Mesendoderm (in vitro differentiated cells): ENCODE measurements at regions not wholly inside any gene's neighbourhood (a gene's known extent, or its start where the extent isn't known, plus 50 kb on each side); places are given as distances from the start of the nearest gene placed in this dataset.
"Not testable (repeated sequence)": the region's sequence is repeated elsewhere in the genome, so short reads cannot be mapped to it uniquely, and the experiment has no call there.

Experiments used
- DNase-seq: peaks from one replicate; pipeline ENCODE4 v3.0.0; 2013
- H2AK5ac ChIP-seq: 2 replicates; pipeline ENCODE4 v1.6.1; 2013; ENCODE audit warnings: low read length, inconsistent platforms
- H2BK120ac ChIP-seq: 2 replicates; pipeline ENCODE4 v1.6.1; 2013; ENCODE audit warnings: low read depth, mild to moderate bottlenecking, low read length, moderate library complexity, mixed read lengths
- H2BK15ac ChIP-seq: replicated peaks from 2 replicates; pipeline ENCODE4 v1.6.1; 2013; ENCODE audit warnings: low read depth, mild to moderate bottlenecking, moderate library complexity
- H2BK5ac ChIP-seq: 2 replicates; pipeline ENCODE4 v1.6.1; 2013; ENCODE audit warnings: low read length, inconsistent platforms
- H3K18ac ChIP-seq: 2 replicates; pipeline ENCODE4 v1.6.1; 2013; ENCODE audit warnings: mild to moderate bottlenecking, low read length, mixed read lengths
- H3K23ac ChIP-seq: one replicate; pipeline ENCODE4 v1.6.1; 2013; ENCODE audit warnings: low read length
- H3K27ac ChIP-seq: 2 replicates; pipeline ENCODE4 v1.5.1; 2013; ENCODE audit warnings: low read depth, mild to moderate bottlenecking, inconsistent platforms, low read length, moderate library complexity
- H3K27me3 ChIP-seq: 2 replicates; pipeline ENCODE4 v1.6.1; 2013; ENCODE audit warnings: low read length, control low read depth, mild to moderate bottlenecking, inconsistent platforms; ENCODE audit not compliant: insufficient read depth, poor library complexity
- H3K36me3 ChIP-seq: 2 replicates; pipeline ENCODE4 v1.6.1; 2013; ENCODE audit warnings: low read length, inconsistent platforms; ENCODE audit not compliant: control insufficient read depth, insufficient read depth
- H3K4ac ChIP-seq: one replicate; pipeline ENCODE4 v1.6.1; 2013; ENCODE audit warnings: low read depth, mild to moderate bottlenecking, low read length, moderate library complexity
- H3K4me1 ChIP-seq: 2 replicates; pipeline ENCODE4 v1.6.1; 2013; ENCODE audit warnings: low read depth, low read length, inconsistent platforms; ENCODE audit not compliant: control insufficient read depth
- H3K4me2 ChIP-seq: 2 replicates; pipeline ENCODE4 v1.6.1; 2013; ENCODE audit warnings: low read length
- H3K4me3 ChIP-seq: 2 replicates; pipeline ENCODE4 v1.5.1; 2013; ENCODE audit warnings: mild to moderate bottlenecking, low read length
- H3K56ac ChIP-seq: one replicate; pipeline ENCODE4 v1.6.1; 2013; ENCODE audit warnings: low read length
- H3K79me1 ChIP-seq: 2 replicates; pipeline ENCODE4 v1.6.1; 2013; ENCODE audit warnings: low read length, inconsistent platforms
- H3K79me2 ChIP-seq: 2 replicates; pipeline ENCODE4 v1.6.1; 2013; ENCODE audit warnings: mild to moderate bottlenecking, low read length; ENCODE audit not compliant: control insufficient read depth, insufficient read depth
- H3K9ac ChIP-seq: 2 replicates; pipeline ENCODE4 v1.6.1; 2013; ENCODE audit warnings: low read length, inconsistent platforms
- H4K5ac ChIP-seq: one replicate; pipeline ENCODE4 v1.6.1; 2013; ENCODE audit warnings: low read length
- H4K8ac ChIP-seq: one replicate; pipeline ENCODE4 v1.6.1; 2013; ENCODE audit warnings: low read depth, mild to moderate bottlenecking, control low read depth, low read length, moderate library complexity
- WGBS: extraction: QIAGEN DNeasy Blood & Tissue Kit; methylation state at CpG from one replicate; pipeline ENCODE4 v1.1.7; 2013; ENCODE audit warnings: low lambda C conversion rate, missing lambda C conversion rate; ENCODE audit not compliant: insufficient coverage; ENCODE audit errors: extremely low coverage; 5-methylcytosine and 5-hydroxymethylcytosine counted together

DNA sequence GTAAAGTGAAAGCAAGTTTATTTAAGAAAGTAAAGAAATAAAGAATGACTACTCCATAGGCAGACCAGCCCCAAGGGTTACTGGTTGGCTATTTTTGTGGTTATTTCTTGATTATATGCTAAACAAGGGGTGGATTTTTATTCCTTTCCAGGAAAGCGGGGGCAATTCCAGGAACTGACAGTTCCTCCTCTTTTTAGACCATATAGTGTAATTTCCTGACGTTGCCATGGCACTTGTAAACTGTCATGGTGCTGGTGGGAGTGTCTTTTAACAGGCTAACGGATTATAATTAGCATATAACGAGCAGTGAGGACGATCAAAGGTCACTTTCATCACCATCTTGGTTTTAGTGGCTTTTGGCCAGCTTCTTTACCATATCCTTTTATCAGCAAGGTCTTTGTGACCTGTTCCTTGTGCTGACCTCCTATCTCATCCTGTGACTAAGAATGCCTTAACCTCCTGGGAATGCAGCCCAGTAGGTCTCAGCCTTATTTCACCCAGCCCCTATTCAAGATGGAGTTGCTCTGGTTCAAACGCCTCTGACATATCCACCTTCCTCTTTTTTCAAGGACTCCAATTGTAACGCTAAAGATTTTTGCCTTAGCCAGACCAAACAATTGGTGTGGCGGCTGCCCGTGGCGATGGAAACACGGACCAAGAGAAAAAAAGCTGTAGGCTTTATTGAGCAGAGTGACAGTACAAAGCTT is 103.8 kb downstream of the FAM72B start:
- H3K9ac ChIP-seq, H3K27ac ChIP-seq, H4K5ac ChIP-seq, H2AK5ac ChIP-seq, H3K36me3 ChIP-seq, H3K27me3 ChIP-seq, H3K4me2 ChIP-seq, H4K8ac ChIP-seq, H2BK15ac ChIP-seq, H3K4me1 ChIP-seq, H3K4ac ChIP-seq, H2BK5ac ChIP-seq, H3K79me1 ChIP-seq, H3K79me2 ChIP-seq, H3K23ac ChIP-seq, H3K56ac ChIP-seq, H3K4me3 ChIP-seq, H2BK120ac ChIP-seq, H3K18ac ChIP-seq: not testable (repeated sequence)
- DNase-seq: peak; percentile 69
- WGBS: no CpG with 5 or more reads among the region's 11 CpGs

DNA sequence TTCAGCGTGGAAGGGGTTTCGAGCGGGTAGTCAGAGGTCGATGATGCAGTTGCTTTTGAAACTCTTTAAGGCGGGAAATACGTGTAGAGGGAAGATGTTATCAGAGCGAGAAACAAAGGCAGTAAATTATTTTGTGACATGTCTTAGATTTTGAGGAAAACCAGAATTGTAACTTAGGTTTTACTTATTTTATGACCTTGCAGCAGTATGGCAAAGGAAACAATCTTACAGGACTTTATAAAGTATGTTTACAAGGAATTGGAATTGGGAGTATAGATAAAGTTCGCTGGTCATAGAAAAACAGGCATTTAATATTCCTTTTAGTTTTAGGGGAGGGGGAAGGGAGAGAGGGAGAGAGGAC is 103.3 kb downstream of the FAM72B start:
- H3K27me3 ChIP-seq, H3K27ac ChIP-seq, H3K9ac ChIP-seq, H2AK5ac ChIP-seq, H2BK5ac ChIP-seq, H2BK15ac ChIP-seq, H3K36me3 ChIP-seq, H3K79me1 ChIP-seq, H3K23ac ChIP-seq, H3K4me1 ChIP-seq, H3K56ac ChIP-seq, DNase-seq, H4K5ac ChIP-seq, H3K4ac ChIP-seq, H2BK120ac ChIP-seq, H3K4me2 ChIP-seq, H3K18ac ChIP-seq, H3K79me2 ChIP-seq, H3K4me3 ChIP-seq, H4K8ac ChIP-seq: not testable (repeated sequence)
- WGBS: no CpG with 5 or more reads among the region's 8 CpGs

DNA sequence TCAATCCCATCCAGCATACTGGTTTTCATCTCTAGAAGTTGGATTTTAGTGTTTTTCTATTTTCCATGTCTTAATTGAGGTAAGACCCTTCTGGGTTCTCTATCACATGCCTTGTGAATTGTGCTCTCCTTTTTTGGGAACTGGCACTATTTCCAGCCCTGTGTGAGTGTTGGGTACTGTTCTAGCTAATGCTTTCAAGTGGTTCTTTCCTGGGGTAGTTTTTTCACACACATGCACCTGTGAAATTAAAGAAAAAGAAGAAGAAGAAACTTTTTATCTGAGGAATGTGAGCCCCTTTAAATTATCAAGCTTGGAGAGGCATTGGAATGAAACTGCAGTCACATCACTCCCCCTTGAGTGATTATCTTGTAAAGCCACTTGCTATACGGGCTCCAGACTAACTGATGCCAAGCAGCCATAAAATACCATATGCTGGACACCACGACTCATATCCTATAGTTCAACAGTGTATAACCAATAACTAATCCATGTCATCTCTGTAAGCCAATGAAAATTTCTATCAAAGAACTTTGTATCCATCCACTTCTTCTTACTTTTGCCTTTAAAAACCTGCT is 102.4 kb downstream of the FAM72B start:
- H2AK5ac ChIP-seq, H3K23ac ChIP-seq, H3K9ac ChIP-seq, H3K56ac ChIP-seq, H3K36me3 ChIP-seq, H3K4me2 ChIP-seq, H3K4me3 ChIP-seq, H2BK15ac ChIP-seq, DNase-seq, H3K18ac ChIP-seq, H3K79me2 ChIP-seq, H3K4me1 ChIP-seq, H4K5ac ChIP-seq, H3K27ac ChIP-seq, H4K8ac ChIP-seq, H2BK120ac ChIP-seq, H3K27me3 ChIP-seq, H3K4ac ChIP-seq, H2BK5ac ChIP-seq, H3K79me1 ChIP-seq: not testable (repeated sequence)
- WGBS: no CpG with 5 or more reads among the region's 2 CpGs

DNA sequence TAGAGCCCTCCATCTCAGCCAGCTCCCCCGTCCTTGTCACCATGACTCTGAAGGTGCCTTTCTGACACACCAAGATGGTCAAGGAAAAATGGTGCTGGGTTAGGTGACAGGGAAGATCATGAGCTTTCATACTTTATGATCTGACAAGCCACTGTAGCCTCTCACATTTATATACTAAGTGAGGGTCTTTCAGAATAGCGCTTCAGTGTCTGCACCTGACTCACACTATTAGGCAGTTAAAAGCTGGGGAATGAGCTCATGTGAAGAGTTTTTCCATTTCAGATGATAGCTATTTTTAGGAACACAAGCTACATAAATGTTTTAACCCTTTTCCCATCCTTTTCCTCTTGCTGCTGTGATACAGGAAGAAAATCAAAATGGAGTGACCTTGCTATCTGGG is 101.1 kb downstream of the FAM72B start:
- H3K56ac ChIP-seq, H2BK120ac ChIP-seq, H3K4ac ChIP-seq, H4K5ac ChIP-seq, H3K23ac ChIP-seq, H3K27ac ChIP-seq, H3K79me1 ChIP-seq, H3K4me2 ChIP-seq, H3K79me2 ChIP-seq, H3K4me3 ChIP-seq, H2AK5ac ChIP-seq, H4K8ac ChIP-seq, H3K27me3 ChIP-seq, DNase-seq, H3K9ac ChIP-seq, H2BK15ac ChIP-seq, H3K36me3 ChIP-seq, H3K4me1 ChIP-seq, H2BK5ac ChIP-seq, H3K18ac ChIP-seq: not testable (repeated sequence)
- no CpG with 5 or more reads among the region's 2 CpGs for WGBS

DNA sequence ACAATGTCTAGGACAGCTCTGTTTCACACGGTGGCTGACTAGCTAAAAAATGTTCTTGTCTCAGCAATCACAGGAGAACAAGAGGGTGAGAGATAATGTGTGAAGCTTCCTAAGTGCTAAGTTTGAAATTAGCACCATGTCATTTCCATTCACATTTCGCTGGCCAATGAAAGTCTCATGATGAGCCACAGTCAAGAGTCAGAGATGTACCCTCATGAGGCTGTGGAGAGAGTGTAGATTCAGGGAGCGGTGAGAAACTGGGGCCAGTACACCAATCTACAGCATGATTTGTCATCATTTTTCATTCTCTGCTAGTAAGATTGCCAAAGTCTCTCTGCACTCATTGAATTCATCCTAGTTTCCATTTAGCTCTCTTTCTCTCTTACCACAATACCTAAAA is 97.9 kb downstream of the FAM72B start:
- H4K8ac ChIP-seq, H3K27ac ChIP-seq, H3K18ac ChIP-seq, H3K4ac ChIP-seq, H3K36me3 ChIP-seq, H3K27me3 ChIP-seq, H4K5ac ChIP-seq, H3K79me1 ChIP-seq, H3K56ac ChIP-seq, H3K4me3 ChIP-seq, H2BK15ac ChIP-seq, H3K23ac ChIP-seq, H3K4me1 ChIP-seq, DNase-seq, H2AK5ac ChIP-seq, H2BK5ac ChIP-seq, H3K79me2 ChIP-seq, H2BK120ac ChIP-seq, H3K9ac ChIP-seq, H3K4me2 ChIP-seq: not testable (repeated sequence)
- no CpG with 5 or more reads among the region's 3 CpGs for WGBS

DNA sequence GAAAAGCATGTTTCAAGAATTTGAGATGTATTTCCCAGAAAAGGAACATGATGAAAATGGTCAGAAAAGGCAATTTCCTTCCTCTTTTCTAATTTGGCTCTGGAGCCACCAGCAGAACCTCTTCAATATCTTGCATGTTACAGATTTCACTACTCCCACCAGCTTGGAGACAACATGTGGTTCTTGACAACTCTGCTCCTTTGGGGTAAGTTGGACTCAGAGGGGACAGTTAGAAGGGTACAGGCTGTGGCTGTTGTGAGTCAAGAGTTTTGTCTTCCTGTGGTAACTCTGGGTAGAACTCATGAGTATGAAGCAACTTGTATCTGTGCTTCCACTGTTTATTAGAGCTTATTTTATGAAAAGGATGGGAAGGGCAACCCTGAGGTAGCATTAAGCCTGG is 96.9 kb downstream of the FAM72B start:
- H2BK5ac ChIP-seq, H2BK15ac ChIP-seq: not testable (repeated sequence)

More for the DNA sequence above, 96.9 kb downstream of the FAM72B start:
- not testable (repeated sequence) for H3K4ac ChIP-seq, H3K27ac ChIP-seq, H3K23ac ChIP-seq, H2AK5ac ChIP-seq, H3K18ac ChIP-seq, H4K8ac ChIP-seq, H3K4me1 ChIP-seq, H2BK120ac ChIP-seq, H3K27me3 ChIP-seq, H4K5ac ChIP-seq, H3K9ac ChIP-seq, H3K4me3 ChIP-seq, H3K79me2 ChIP-seq, H3K56ac ChIP-seq, H3K4me2 ChIP-seq, DNase-seq, H3K79me1 ChIP-seq, H3K36me3 ChIP-seq
